ENCODE measurements at regions not wholly inside any gene's neighbourhood (a gene's known extent, or its start where the extent isn't known, plus 50 kb on each side); places are given as distances from the start of the nearest gene placed in this dataset.

DNA sequence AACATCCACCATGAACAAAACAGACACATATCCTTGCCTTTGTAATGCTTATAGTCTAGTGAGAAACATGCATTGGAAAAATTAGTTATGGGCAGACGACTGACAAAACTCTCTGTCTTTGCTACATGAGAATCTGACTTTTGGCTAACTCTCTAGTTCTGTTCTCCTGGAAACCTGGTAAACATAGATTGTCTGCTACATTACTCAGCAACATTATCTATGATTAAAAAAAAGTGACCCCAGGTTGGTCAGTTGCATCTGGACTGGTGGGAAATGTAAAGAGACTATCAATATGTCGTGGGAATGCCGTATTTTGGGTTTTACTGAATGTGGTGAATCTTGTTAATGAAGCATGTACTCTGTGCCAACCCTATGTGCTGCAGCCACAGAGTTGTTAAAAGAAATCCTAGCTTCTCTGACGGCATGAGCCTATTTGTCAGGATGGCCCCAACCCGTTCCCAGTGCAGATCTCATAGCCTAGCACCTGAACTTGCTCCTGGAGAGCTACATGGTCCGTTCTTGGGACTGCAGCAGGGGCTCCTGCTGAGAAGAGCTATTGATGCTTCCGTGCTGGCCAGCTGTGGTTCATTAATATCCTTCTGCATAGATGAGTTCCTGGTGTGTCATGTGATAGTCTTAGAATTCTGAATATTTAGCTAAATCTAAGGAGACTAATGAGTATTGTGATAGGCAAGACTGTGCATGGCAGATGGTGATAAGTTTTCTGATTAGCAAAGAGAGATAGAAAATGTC lies 311.7 kb upstream of the ZNF717 start:
- DNase-seq (ENCODE audit: extremely low read depth, low read depth) = no peak
- H3K4me3 ChIP-seq (replicated peaks; ENCODE audit: low read depth, low read length) = no peak overlapping the region
- TF ChIP-seq, protein P1, sequence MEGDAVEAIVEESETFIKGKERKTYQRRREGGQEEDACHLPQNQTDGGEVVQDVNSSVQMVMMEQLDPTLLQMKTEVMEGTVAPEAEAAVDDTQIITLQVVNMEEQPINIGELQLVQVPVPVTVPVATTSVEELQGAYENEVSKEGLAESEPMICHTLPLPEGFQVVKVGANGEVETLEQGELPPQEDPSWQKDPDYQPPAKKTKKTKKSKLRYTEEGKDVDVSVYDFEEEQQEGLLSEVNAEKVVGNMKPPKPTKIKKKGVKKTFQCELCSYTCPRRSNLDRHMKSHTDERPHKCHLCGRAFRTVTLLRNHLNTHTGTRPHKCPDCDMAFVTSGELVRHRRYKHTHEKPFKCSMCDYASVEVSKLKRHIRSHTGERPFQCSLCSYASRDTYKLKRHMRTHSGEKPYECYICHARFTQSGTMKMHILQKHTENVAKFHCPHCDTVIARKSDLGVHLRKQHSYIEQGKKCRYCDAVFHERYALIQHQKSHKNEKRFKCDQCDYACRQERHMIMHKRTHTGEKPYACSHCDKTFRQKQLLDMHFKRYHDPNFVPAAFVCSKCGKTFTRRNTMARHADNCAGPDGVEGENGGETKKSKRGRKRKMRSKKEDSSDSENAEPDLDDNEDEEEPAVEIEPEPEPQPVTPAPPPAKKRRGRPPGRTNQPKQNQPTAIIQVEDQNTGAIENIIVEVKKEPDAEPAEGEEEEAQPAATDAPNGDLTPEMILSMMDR (IDR thresholded peaks at IDR 0.05; ENCODE audit: low read depth, low read length, missing control alignments) = no peak

DNA sequence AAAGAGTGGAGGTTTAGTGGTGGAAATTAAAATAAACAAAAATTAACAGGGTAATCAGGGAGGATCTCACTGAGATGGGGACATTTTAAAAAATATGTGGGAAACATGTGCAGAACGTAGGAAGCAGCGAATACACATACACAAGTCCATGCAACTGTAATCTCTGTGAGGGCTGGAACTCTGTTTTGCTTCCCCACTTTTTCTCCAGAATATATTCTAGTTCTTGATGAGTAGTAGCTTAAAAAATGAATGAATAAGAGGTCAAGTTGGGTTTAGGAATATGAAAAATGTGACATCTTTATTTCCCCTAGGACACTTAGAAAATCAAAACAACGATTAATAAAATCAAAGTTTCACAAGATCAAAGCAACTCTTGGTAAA lies 312.2 kb upstream of the ZNF717 start:
- no peak for DNase-seq (ENCODE audit: extremely low read depth, low read depth)
- TF ChIP-seq, protein P1 (IDR thresholded peaks at IDR 0.05; ENCODE audit: low read depth, low read length, missing control alignments) = no peak
- no peak overlapping the region for H3K4me3 ChIP-seq (replicated peaks; ENCODE audit: low read depth, low read length)

DNA sequence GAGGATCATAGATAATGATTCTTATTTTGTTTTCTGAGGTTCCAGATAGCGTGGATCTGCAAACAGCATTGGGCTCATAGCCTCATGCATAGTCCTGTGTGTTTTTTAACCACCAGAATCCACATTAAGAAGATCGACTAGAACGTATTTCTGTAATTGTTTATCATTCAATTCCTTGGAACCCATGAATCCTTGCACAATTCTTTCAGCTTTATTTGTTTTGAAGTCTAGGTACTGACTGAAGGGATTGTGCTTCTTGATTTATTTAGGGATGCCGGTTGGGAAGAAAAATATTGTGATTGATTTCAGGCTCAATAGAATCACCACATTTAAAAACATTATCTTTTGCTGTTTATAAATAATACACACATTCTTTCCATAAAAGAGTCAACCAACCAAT lies 314.6 kb upstream of the ZNF717 start:
- TF ChIP-seq, protein P1 (IDR thresholded peaks at IDR 0.05; ENCODE audit: low read depth, low read length, missing control alignments) = no peak
- no peak for DNase-seq (ENCODE audit: extremely low read depth, low read depth)
- H3K4me3 ChIP-seq (replicated peaks; ENCODE audit: low read depth, low read length) = no peak overlapping the region

DNA sequence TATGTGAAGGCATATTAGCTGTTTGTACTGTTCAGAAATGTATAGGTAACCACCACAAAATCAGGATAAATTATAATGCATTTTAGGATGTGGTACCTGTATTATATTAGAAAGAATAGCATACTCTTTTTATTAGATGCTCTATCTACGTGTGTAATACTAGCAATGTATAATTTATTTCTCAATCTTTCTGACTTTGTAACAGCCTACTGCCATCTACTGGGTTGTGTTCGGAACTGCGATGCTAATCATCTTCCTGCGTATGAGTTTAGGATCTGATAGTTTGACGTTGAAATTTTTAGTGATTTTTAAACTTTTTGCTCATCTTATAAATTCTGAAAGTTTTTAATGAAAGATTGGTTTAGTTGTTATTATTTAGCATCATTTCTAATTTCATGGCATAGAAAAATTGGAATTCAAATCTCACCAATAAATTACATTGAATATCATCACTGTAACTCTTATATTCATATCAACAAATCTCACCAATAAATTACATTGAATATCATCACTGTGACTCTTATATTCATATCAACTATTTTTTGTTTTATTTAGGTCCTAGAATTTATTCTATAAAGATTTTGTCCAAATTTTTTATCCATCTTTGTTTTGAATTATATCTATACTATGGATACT lies 322.7 kb upstream of the ZNF717 start:
- TF ChIP-seq, protein P1 (IDR thresholded peaks at IDR 0.05; ENCODE audit: low read depth, low read length, missing control alignments) = peak; percentile 55
- H3K4me3 ChIP-seq (replicated peaks; ENCODE audit: low read depth, low read length) = no peak overlapping the region
- no peak for DNase-seq (ENCODE audit: extremely low read depth, low read depth)

DNA sequence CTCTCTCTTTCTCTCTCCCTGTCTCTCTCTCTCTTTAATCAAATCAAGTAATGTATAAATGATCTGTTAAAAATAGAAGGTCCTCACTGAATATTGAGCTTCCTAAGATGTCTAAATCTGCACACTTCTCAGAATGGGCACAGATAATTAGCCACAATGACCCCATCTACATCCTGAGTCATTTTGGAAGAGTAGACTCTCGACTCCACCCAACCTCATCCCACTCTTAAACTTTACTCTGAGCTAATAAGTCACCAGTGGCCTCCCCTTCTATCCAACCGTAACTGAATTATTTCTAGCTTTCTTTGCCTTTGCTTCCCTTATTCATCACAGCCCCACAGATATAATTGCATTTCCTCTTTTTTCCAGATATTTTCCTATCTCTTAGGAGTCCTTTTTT lies 326.5 kb upstream of the ZNF717 start:
- H3K4me3 ChIP-seq (replicated peaks; ENCODE audit: low read depth, low read length) = no peak overlapping the region
- TF ChIP-seq, protein P1 (IDR thresholded peaks at IDR 0.05; ENCODE audit: low read depth, low read length, missing control alignments) = no peak
- no peak for DNase-seq (ENCODE audit: extremely low read depth, low read depth)

DNA sequence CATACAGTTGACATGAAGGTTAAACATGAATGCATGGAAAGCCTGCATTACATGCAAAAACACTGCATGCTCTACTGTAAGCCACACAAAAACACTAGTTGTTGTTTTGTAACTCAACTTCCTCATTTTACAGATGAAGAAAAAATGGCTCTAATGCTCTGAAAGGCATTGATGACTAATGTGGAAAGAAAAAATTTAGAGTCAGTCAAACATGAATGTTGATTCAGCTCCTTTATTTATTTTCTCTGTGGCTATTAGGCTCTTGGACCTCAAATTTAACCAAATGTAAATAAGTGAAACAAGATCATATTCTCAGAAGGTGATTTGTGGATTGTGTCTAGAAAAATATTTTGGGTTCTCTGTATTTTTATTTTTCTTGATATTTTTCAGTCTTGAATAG lies 336.7 kb upstream of the ZNF717 start:
- TF ChIP-seq, protein P1 (IDR thresholded peaks at IDR 0.05; ENCODE audit: low read depth, low read length, missing control alignments) = no peak
- DNase-seq (ENCODE audit: extremely low read depth, low read depth) = no peak
- H3K4me3 ChIP-seq (replicated peaks; ENCODE audit: low read depth, low read length) = no peak overlapping the region
